ENCODE measurements at regions not wholly inside any gene's neighbourhood (a gene's known extent, or its start where the extent isn't known, plus 50 kb on each side); places are given as distances from the start of the nearest gene placed in this dataset.
"Not testable (repeated sequence)": the region's sequence is repeated elsewhere in the genome, so short reads cannot be mapped to it uniquely, and the experiment has no call there.

- Histone ChIP-seq H3K4me3 (ENCODE audit: low read length in 2 of 2) (no peak overlapping the region), H3K27me3 (ENCODE audit: control insufficient read depth in 2 of 2, insufficient read depth in 1 of 2, low read length in 1 of 2) (no peaks in the 10 kb centered on the region), H3K9me3 (ENCODE audit: control insufficient read depth in 2 of 2, insufficient read depth in 1 of 2, low read length in 1 of 2) (no peaks in the 10 kb centered on the region), H3K27ac (ENCODE audit: low read depth in 1 of 2, low read length in 1 of 2) (no peak overlapping the region), H3K36me3 (ENCODE audit: control insufficient read depth in 2 of 2, insufficient read depth in 2 of 2, low read length in 1 of 2) (no peaks in the 10 kb centered on the region), H3K4me1 (ENCODE audit: control insufficient read depth in 2 of 2, insufficient read depth in 2 of 2, low read length in 2 of 2) (no peaks in the 10 kb centered on the region)
- no peak for DNase-seq (ENCODE audit: low read depth in 6 of 9, low spot score in 9 of 9)
These were observed 369.2 kb upstream of the PODXL start for GRCh38 chr7:131925636-131926035.

- no peak for DNase-seq (ENCODE audit: low read depth in 6 of 9, low spot score in 9 of 9)
- 40% methylated on average over 3 of the region's 3 CpGs for WGBS
- Histone ChIP-seq H3K4me1 (ENCODE audit: control insufficient read depth in 2 of 2, insufficient read depth in 2 of 2, low read length in 2 of 2) (no peaks in the 10 kb centered on the region), H3K27me3 (ENCODE audit: control insufficient read depth in 2 of 2, insufficient read depth in 1 of 2, low read length in 1 of 2) (no peaks in the 10 kb centered on the region), H3K27ac (ENCODE audit: low read depth in 1 of 2, low read length in 1 of 2) (no peak overlapping the region), H3K9me3 (ENCODE audit: control insufficient read depth in 2 of 2, insufficient read depth in 1 of 2, low read length in 1 of 2) (no peaks in the 10 kb centered on the region), H3K4me3 (ENCODE audit: low read length in 2 of 2) (no peak overlapping the region), H3K36me3 (ENCODE audit: control insufficient read depth in 2 of 2, insufficient read depth in 2 of 2, low read length in 1 of 2) (no peaks in the 10 kb centered on the region)
These were observed 368.4 kb upstream of the PODXL start for GRCh38 chr7:131924857-131925256.

- H3K4me3 ChIP-seq (ENCODE audit: low read length in 2 of 2); H3K27me3 ChIP-seq (ENCODE audit: control insufficient read depth in 2 of 2, insufficient read depth in 1 of 2, low read length in 1 of 2): not testable (repeated sequence)
These were observed 366.5 kb upstream of the PODXL start for GRCh38 chr7:131922948-131923347.

GRCh38 chr7:131921016-131921415 lies 364.6 kb upstream of the PODXL start:
- no peaks in the 10 kb centered on the region for H3K27me3 ChIP-seq (ENCODE audit: control insufficient read depth in 2 of 2, insufficient read depth in 1 of 2, low read length in 1 of 2)
- H3K36me3 ChIP-seq (ENCODE audit: control insufficient read depth in 2 of 2, insufficient read depth in 2 of 2, low read length in 1 of 2): no peaks in the 10 kb centered on the region
- DNase-seq (ENCODE audit: low read depth in 6 of 9, low spot score in 9 of 9): no peak
- no peaks in the 10 kb centered on the region for H3K9me3 ChIP-seq (ENCODE audit: control insufficient read depth in 2 of 2, insufficient read depth in 1 of 2, low read length in 1 of 2)
- H3K4me3 ChIP-seq (ENCODE audit: low read length in 2 of 2): no peak overlapping the region
- H3K27ac ChIP-seq (ENCODE audit: low read depth in 1 of 2, low read length in 1 of 2): no peak overlapping the region
- 38% methylated on average over 1 of the region's 1 CpG for WGBS
- H3K4me1 ChIP-seq (ENCODE audit: control insufficient read depth in 2 of 2, insufficient read depth in 2 of 2, low read length in 2 of 2): no peaks in the 10 kb centered on the region

More at GRCh38 chr7:131922948-131923347, 366.5 kb upstream of the PODXL start:
- H3K4me1 ChIP-seq (ENCODE audit: control insufficient read depth in 2 of 2, insufficient read depth in 2 of 2, low read length in 2 of 2); H3K36me3 ChIP-seq (ENCODE audit: control insufficient read depth in 2 of 2, insufficient read depth in 2 of 2, low read length in 1 of 2); DNase-seq (ENCODE audit: low read depth in 6 of 9, low spot score in 9 of 9); H3K9me3 ChIP-seq (ENCODE audit: control insufficient read depth in 2 of 2, insufficient read depth in 1 of 2, low read length in 1 of 2); H3K27ac ChIP-seq (ENCODE audit: low read depth in 1 of 2, low read length in 1 of 2): not testable (repeated sequence)
- 97% methylated on average over 10 of the region's 10 CpGs for WGBS

GRCh38 chr7:131919920-131920709 lies 363.7 kb upstream of the PODXL start:
- no peak for DNase-seq (ENCODE audit: low read depth in 6 of 9, low spot score in 9 of 9)
- H3K36me3 ChIP-seq (ENCODE audit: control insufficient read depth in 2 of 2, insufficient read depth in 2 of 2, low read length in 1 of 2): no peaks in the 10 kb centered on the region
- no peaks in the 10 kb centered on the region for H3K4me1 ChIP-seq (ENCODE audit: control insufficient read depth in 2 of 2, insufficient read depth in 2 of 2, low read length in 2 of 2)
- H3K27ac ChIP-seq (ENCODE audit: low read depth in 1 of 2, low read length in 1 of 2): no peak overlapping the region
- H3K4me3 ChIP-seq (ENCODE audit: low read length in 2 of 2): no peak overlapping the region
- H3K27me3 ChIP-seq (ENCODE audit: control insufficient read depth in 2 of 2, insufficient read depth in 1 of 2, low read length in 1 of 2): no peaks in the 10 kb centered on the region
- H3K9me3 ChIP-seq (ENCODE audit: control insufficient read depth in 2 of 2, insufficient read depth in 1 of 2, low read length in 1 of 2): no peaks in the 10 kb centered on the region
- 88% methylated on average over 7 of the region's 7 CpGs for WGBS

- Histone ChIP-seq H3K27me3 (ENCODE audit: control insufficient read depth in 2 of 2, insufficient read depth in 1 of 2, low read length in 1 of 2) (peaks cover 3 to 28% of the 10 kb centered on the region in 2 donors), H3K4me1 (ENCODE audit: control insufficient read depth in 2 of 2, insufficient read depth in 2 of 2, low read length in 2 of 2) (no peaks in the 10 kb centered on the region), H3K36me3 (ENCODE audit: control insufficient read depth in 2 of 2, insufficient read depth in 2 of 2, low read length in 1 of 2) (no peaks in the 10 kb centered on the region), H3K4me3 (ENCODE audit: low read length in 2 of 2) (no peak overlapping the region), H3K27ac (ENCODE audit: low read depth in 1 of 2, low read length in 1 of 2) (no peak overlapping the region), H3K9me3 (ENCODE audit: control insufficient read depth in 2 of 2, insufficient read depth in 1 of 2, low read length in 1 of 2) (peaks cover 0 to 2% of the 10 kb centered on the region in 2 donors)
- DNase-seq (ENCODE audit: low read depth in 6 of 9, low spot score in 9 of 9): no peak
- 78% methylated on average over 2 of the region's 2 CpGs for WGBS
These were observed 354.7 kb upstream of the PODXL start for GRCh38 chr7:131911112-131911511.

- Histone ChIP-seq H3K9me3 (ENCODE audit: control insufficient read depth in 2 of 2, insufficient read depth in 1 of 2, low read length in 1 of 2) (peaks cover 0 to 2% of the 10 kb centered on the region in 2 donors), H3K27me3 (ENCODE audit: control insufficient read depth in 2 of 2, insufficient read depth in 1 of 2, low read length in 1 of 2) (peaks cover 3 to 28% of the 10 kb centered on the region in 2 donors), H3K27ac (ENCODE audit: low read depth in 1 of 2, low read length in 1 of 2) (no peak overlapping the region), H3K36me3 (ENCODE audit: control insufficient read depth in 2 of 2, insufficient read depth in 2 of 2, low read length in 1 of 2) (no peaks in the 10 kb centered on the region), H3K4me3 (ENCODE audit: low read length in 2 of 2) (no peak overlapping the region), H3K4me1 (ENCODE audit: control insufficient read depth in 2 of 2, insufficient read depth in 2 of 2, low read length in 2 of 2) (no peaks in the 10 kb centered on the region)
- WGBS: 21% methylated on average over 68 of the region's 68 CpGs
- no peak for DNase-seq (ENCODE audit: low read depth in 6 of 9, low spot score in 9 of 9)
These were observed 352.8 kb upstream of the PODXL start for GRCh38 chr7:131909151-131909768.

GRCh38 chr7:131908714-131909113 lies 352.3 kb upstream of the PODXL start:
- Histone ChIP-seq H3K27ac (ENCODE audit: low read depth in 1 of 2, low read length in 1 of 2) (no peak overlapping the region), H3K4me3 (ENCODE audit: low read length in 2 of 2) (no peak overlapping the region), H3K9me3 (ENCODE audit: control insufficient read depth in 2 of 2, insufficient read depth in 1 of 2, low read length in 1 of 2) (peaks cover 0 to 2% of the 10 kb centered on the region in 2 donors), H3K27me3 (ENCODE audit: control insufficient read depth in 2 of 2, insufficient read depth in 1 of 2, low read length in 1 of 2) (peaks cover 3 to 28% of the 10 kb centered on the region in 2 donors), H3K36me3 (ENCODE audit: control insufficient read depth in 2 of 2, insufficient read depth in 2 of 2, low read length in 1 of 2) (no peaks in the 10 kb centered on the region), H3K4me1 (ENCODE audit: control insufficient read depth in 2 of 2, insufficient read depth in 2 of 2, low read length in 2 of 2) (no peaks in the 10 kb centered on the region)
- no peak for DNase-seq (ENCODE audit: low read depth in 6 of 9, low spot score in 9 of 9)
- WGBS: 84% methylated on average over 7 of the region's 7 CpGs

GRCh38 chr7:131905471-131905973 lies 349.1 kb upstream of the PODXL start:
- Histone ChIP-seq H3K36me3 (ENCODE audit: control insufficient read depth in 2 of 2, insufficient read depth in 2 of 2, low read length in 1 of 2) (no peaks in the 10 kb centered on the region), H3K9me3 (ENCODE audit: control insufficient read depth in 2 of 2, insufficient read depth in 1 of 2, low read length in 1 of 2) (peaks cover 0 to 2% of the 10 kb centered on the region in 2 donors), H3K4me1 (ENCODE audit: control insufficient read depth in 2 of 2, insufficient read depth in 2 of 2, low read length in 2 of 2) (no peaks in the 10 kb centered on the region), H3K4me3 (ENCODE audit: low read length in 2 of 2) (no peak overlapping the region), H3K27me3 (ENCODE audit: control insufficient read depth in 2 of 2, insufficient read depth in 1 of 2, low read length in 1 of 2) (peaks cover 3 to 26% of the 10 kb centered on the region in 2 donors), H3K27ac (ENCODE audit: low read depth in 1 of 2, low read length in 1 of 2) (no peak overlapping the region)
- WGBS: 58% methylated on average over 3 of the region's 3 CpGs
- no peak for DNase-seq (ENCODE audit: low read depth in 6 of 9, low spot score in 9 of 9)
